CD8-positive, alpha-beta memory T cell (primary cell): ENCODE measurements at regions not wholly inside any gene's neighbourhood (a gene's known extent, or its start where the extent isn't known, plus 50 kb on each side); places are given as distances from the start of the nearest gene placed in this dataset.

Experiments
- CTCF ChIA-PET: fragments of 350-600 bp; sonication (Branson Sonifier 250); formaldehyde crosslinking; loops from one replicate; lab custom pipeline; 2021; ENCODE audit warnings: antibody characterized with exemption; lab: Charles Lee
- POLR2A ChIA-PET: fragments of 350-600 bp; sonication (Branson Sonifier 250); formaldehyde crosslinking; loops from one replicate; lab custom pipeline; 2021; ENCODE audit warnings: antibody characterized with exemption; lab: Charles Lee
- DNase-seq, 5 donors: peaks; one replicate each; pipeline versions ENCODE4 v3.0.0 to v3.0.0-alpha.2; 2020 to 2022; ENCODE audit warnings: mixed read lengths in 1 of 5
- H3K27ac ChIP-seq: one replicate; pipeline ENCODE4 v1.7.0; 2013; ENCODE audit warnings: low read depth, mild to moderate bottlenecking, low read length, moderate library complexity
- H3K27me3 ChIP-seq: 2 replicates; pipeline ENCODE4 v1.7.0; 2013; ENCODE audit warnings: low read length, mild to moderate bottlenecking; ENCODE audit not compliant: insufficient read depth, poor library complexity, severe bottlenecking
- H3K36me3 ChIP-seq: 2 replicates; pipeline ENCODE4 v1.7.0; 2013; ENCODE audit warnings: mild to moderate bottlenecking, low read length, moderate library complexity; ENCODE audit not compliant: insufficient read depth
- H3K4me1 ChIP-seq: 2 replicates; pipeline ENCODE4 v1.7.0; 2013; ENCODE audit warnings: mild to moderate bottlenecking, low read length, moderate library complexity; ENCODE audit not compliant: insufficient read depth
- H3K4me3 ChIP-seq: 2 replicates; pipeline ENCODE4 v1.7.0; 2013; ENCODE audit warnings: mild to moderate bottlenecking, low read length
- H3K9me3 ChIP-seq: 2 replicates; pipeline ENCODE4 v1.7.0; 2013; ENCODE audit warnings: mild to moderate bottlenecking, low read length
- H3K27ac Mint-ChIP-seq, 8 donors: one replicate each; pipeline ENCODE4 v1.8.0; 2020 to 2021; ENCODE audit warnings: mixed read lengths in 8 of 8, mild to moderate bottlenecking in 6 of 8, inconsistent platforms in 3 of 8, moderate library complexity in 3 of 8
- H3K27me3 Mint-ChIP-seq, 2 donors: one replicate each; pipeline ENCODE4 v1.8.0; 2020 to 2021; ENCODE audit warnings: mixed read lengths in 2 of 2, mild to moderate bottlenecking in 1 of 2, moderate library complexity in 1 of 2
- H3K36me3 Mint-ChIP-seq, 3 donors: one replicate each; pipeline ENCODE4 v1.8.0; 2020 to 2021; ENCODE audit warnings: mixed read lengths in 3 of 3, inconsistent platforms in 1 of 3, mild to moderate bottlenecking in 1 of 3
- H3K4me1 Mint-ChIP-seq, 3 donors: one replicate each; pipeline ENCODE4 v1.8.0; 2020 to 2021; ENCODE audit warnings: mixed read lengths in 3 of 3, inconsistent platforms in 1 of 3, mild to moderate bottlenecking in 1 of 3
- H3K4me3 Mint-ChIP-seq, 7 donors: one replicate each; pipeline ENCODE4 v1.8.0; 2020 to 2021; ENCODE audit warnings: mixed read lengths in 7 of 7, mild to moderate bottlenecking in 6 of 7, moderate library complexity in 4 of 7, inconsistent platforms in 2 of 7
- H3K9me3 Mint-ChIP-seq, 5 donors: one replicate each; pipeline ENCODE4 v1.8.0; 2020 to 2022; ENCODE audit warnings: mixed read lengths in 5 of 5, mild to moderate bottlenecking in 3 of 5, moderate library complexity in 2 of 5, inconsistent platforms in 1 of 5

- DNase-seq = no peak
- no peaks in the 10 kb centered on the region for H3K36me3 ChIP-seq
- Mint-ChIP-seq H3K27ac (no peak overlapping the region), H3K4me3 (no peak overlapping the region), H3K36me3 (no peaks in the 10 kb centered on the region), H3K9me3 (peaks cover 0 to 20% (median 6%) of the 10 kb centered on the region in 5 donors), H3K4me1 (no peaks in the 10 kb centered on the region), H3K27me3 (no peaks in the 10 kb centered on the region)
- H3K27ac ChIP-seq = no peak overlapping the region
- ChIA-PET CTCF (no interaction called here), POLR2A (no interaction called here)
- H3K4me3 ChIP-seq = no peak overlapping the region
- no peaks in the 10 kb centered on the region for H3K27me3 ChIP-seq
- no peaks in the 10 kb centered on the region for H3K4me1 ChIP-seq
- no peaks in the 10 kb centered on the region for H3K9me3 ChIP-seq
These were observed 857.2 kb upstream of the COX7C start for GRCh38 chr5:85760519-85760918.

- no peaks in the 10 kb centered on the region for H3K4me1 ChIP-seq
- Mint-ChIP-seq H3K9me3 (peaks cover 12 to 48% (median 14%) of the 10 kb centered on the region in 5 donors), H3K27ac (no peak overlapping the region), H3K27me3 (no peaks in the 10 kb centered on the region), H3K4me3 (no peak overlapping the region), H3K4me1 (no peaks in the 10 kb centered on the region), H3K36me3 (peaks cover 0 to 3% (median 0%) of the 10 kb centered on the region in 3 donors)
- CTCF ChIA-PET = no interaction called here
- no peaks in the 10 kb centered on the region for H3K9me3 ChIP-seq
- no peak overlapping the region for H3K4me3 ChIP-seq
- no peaks in the 10 kb centered on the region for H3K36me3 ChIP-seq
- no peaks in the 10 kb centered on the region for H3K27me3 ChIP-seq
- no peak for DNase-seq
- no peak overlapping the region for H3K27ac ChIP-seq
- POLR2A ChIA-PET = no interaction called here
These were observed 848.4 kb upstream of the COX7C start for GRCh38 chr5:85769347-85769746.

DNA sequence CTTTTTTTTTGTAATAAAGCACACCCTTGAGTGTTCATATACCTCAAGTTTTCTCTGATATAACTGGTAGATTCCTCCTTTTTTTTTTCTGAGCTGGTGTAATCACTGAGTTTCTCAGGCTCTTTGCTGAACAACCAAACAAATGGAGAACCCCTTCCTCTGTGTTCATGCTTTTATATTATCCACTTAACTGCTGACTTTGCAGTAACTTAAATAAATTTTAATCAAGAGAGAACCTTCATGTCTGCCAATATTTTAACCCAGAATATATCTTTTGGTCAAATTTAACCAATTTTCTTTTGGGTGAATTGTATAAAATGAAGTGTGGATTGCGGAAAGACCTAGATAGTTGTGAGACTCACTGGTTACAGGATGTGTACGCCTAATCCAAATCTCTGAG is 833.0 kb upstream of the COX7C start:
- H3K4me3 Mint-ChIP-seq = no peak overlapping the region
- H3K4me1 ChIP-seq = no peaks in the 10 kb centered on the region
- no peak overlapping the region for H3K27ac ChIP-seq
- no peaks in the 10 kb centered on the region for H3K36me3 ChIP-seq
- no peaks in the 10 kb centered on the region for H3K4me1 Mint-ChIP-seq
- CTCF ChIA-PET = no interaction called here
- H3K36me3 Mint-ChIP-seq = no peaks in the 10 kb centered on the region
- H3K27me3 Mint-ChIP-seq = peaks cover 0 to 2% of the 10 kb centered on the region in 2 donors
- H3K27ac Mint-ChIP-seq = no peak overlapping the region
- no peak for DNase-seq
- H3K27me3 ChIP-seq = no peaks in the 10 kb centered on the region
- peaks cover 0 to 12% (median 0%) of the 10 kb centered on the region in 5 donors for H3K9me3 Mint-ChIP-seq
- POLR2A ChIA-PET = no interaction called here
- no peaks in the 10 kb centered on the region for H3K9me3 ChIP-seq
- no peak overlapping the region for H3K4me3 ChIP-seq

DNA sequence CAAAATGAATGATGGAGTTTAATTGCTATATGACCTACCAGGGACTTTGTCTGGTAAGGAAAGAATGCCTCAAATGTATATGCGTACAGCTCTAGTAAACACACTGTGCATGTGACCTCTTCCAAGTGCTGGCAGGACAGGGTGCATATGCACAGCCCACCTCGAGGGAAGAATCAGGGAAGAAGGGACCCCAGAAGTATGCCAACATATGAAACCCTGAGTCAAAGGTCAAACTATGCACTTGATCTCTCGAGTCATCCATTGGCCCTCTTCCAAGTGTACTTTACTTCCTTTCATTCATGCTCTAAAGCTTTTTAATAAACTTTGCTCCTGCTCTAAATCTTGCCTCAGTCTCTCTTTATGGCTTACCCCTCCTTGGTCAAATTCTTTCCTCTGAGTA is 804.6 kb upstream of the COX7C start:
- no peaks in the 10 kb centered on the region for H3K27me3 ChIP-seq
- no peaks in the 10 kb centered on the region for H3K27me3 Mint-ChIP-seq
- H3K4me1 ChIP-seq = no peaks in the 10 kb centered on the region
- POLR2A ChIA-PET = no interaction called here
- H3K9me3 Mint-ChIP-seq = peaks cover 0 to 8% (median 3%) of the 10 kb centered on the region in 5 donors
- no peaks in the 10 kb centered on the region for H3K36me3 ChIP-seq
- H3K36me3 Mint-ChIP-seq = no peaks in the 10 kb centered on the region
- no peak overlapping the region for H3K27ac ChIP-seq
- no peak overlapping the region for H3K4me3 Mint-ChIP-seq
- CTCF ChIA-PET = no interaction called here
- no peaks in the 10 kb centered on the region for H3K9me3 ChIP-seq
- no peak overlapping the region for H3K27ac Mint-ChIP-seq
- H3K4me1 Mint-ChIP-seq = no peaks in the 10 kb centered on the region
- H3K4me3 ChIP-seq = no peak overlapping the region
- no peak for DNase-seq

DNA sequence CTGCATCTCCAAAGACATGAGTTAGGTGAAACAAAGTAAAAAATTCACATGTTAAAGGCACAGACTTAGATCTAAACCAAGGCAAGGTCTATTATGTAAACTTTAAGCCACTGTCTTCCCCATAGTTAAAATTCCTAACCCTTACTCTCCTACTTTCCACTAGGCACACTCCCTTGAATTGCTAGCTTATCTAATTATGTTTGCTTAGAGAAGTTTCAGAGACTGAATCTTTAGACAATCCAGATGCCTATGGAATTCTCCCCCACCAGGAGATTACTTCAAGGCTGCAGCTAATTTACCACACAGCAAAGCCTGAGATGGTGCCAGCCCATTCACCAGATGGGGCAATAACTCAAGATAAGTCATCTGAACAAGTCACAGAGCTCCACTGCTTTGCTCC is 803.1 kb upstream of the COX7C start:
- no peak overlapping the region for H3K4me3 Mint-ChIP-seq
- no peaks in the 10 kb centered on the region for H3K27me3 Mint-ChIP-seq
- no peak overlapping the region for H3K27ac ChIP-seq
- DNase-seq = no peak
- H3K4me1 ChIP-seq = no peaks in the 10 kb centered on the region
- no peak overlapping the region for H3K4me3 ChIP-seq
- ChIA-PET CTCF (no interaction called here), POLR2A (no interaction called here)
- H3K4me1 Mint-ChIP-seq = no peaks in the 10 kb centered on the region
- H3K27me3 ChIP-seq = no peaks in the 10 kb centered on the region
- H3K9me3 ChIP-seq = no peaks in the 10 kb centered on the region
- no peak overlapping the region for H3K27ac Mint-ChIP-seq
- no peaks in the 10 kb centered on the region for H3K36me3 ChIP-seq
- H3K9me3 Mint-ChIP-seq = peaks cover 3 to 8% (median 5%) of the 10 kb centered on the region in 5 donors
- H3K36me3 Mint-ChIP-seq = no peaks in the 10 kb centered on the region

DNA sequence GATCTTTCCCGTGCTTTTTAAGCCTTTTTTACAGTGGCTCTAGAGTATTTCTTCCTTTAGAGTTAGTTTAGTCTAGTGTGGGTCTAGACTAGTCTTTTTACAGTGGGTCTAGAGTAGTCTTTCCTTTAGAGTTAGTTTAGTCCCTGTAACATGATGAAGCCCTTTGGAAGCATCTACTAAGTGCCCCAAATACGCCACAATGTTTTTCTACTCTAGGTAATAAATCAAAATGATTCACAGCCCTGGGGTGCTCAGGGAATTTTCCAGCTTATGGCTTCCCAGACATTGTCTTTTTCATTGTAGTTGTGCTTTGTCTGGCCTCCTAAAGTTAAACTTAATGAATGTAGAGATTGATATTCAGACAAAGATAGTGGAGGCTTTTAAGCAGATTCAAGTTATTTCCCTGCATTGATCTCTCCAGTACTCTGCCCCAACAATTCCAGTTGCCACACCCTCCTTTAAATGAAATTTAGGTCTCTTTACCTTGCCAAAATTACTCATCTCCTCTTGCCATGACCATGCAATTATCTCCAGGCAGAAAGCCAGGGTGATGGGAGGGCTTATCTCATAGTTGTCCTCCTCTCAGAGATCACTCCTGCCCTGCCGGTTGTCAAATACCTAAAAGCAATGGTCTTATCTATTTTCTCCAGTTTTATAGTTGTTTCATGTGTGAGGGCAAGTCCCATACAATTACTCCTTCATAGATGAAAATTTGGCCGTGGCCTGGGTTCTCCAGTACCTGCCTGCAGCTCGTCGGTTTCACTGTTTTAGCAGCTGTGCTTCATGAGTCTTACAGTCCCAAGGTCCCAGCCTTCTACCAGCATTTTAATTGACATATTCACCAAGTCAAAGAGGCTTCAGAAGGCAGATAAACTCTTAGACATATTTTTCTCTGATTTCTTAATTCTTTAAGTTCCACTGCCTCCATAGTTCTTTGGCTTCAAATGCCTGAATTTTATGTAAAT is 794.0 kb upstream of the COX7C start:
- Mint-ChIP-seq H3K4me3 (no peak overlapping the region), H3K9me3 (peaks cover 2 to 6% (median 3%) of the 10 kb centered on the region in 5 donors), H3K27me3 (no peaks in the 10 kb centered on the region), H3K27ac (no peak overlapping the region), H3K36me3 (no peaks in the 10 kb centered on the region), H3K4me1 (no peaks in the 10 kb centered on the region)
- no peaks in the 10 kb centered on the region for H3K9me3 ChIP-seq
- no peaks in the 10 kb centered on the region for H3K36me3 ChIP-seq
- no peak overlapping the region for H3K27ac ChIP-seq
- no peaks in the 10 kb centered on the region for H3K27me3 ChIP-seq
- POLR2A ChIA-PET = no interaction called here
- no peak for DNase-seq
- CTCF ChIA-PET = no interaction called here
- no peak overlapping the region for H3K4me3 ChIP-seq
- H3K4me1 ChIP-seq = no peaks in the 10 kb centered on the region

DNA sequence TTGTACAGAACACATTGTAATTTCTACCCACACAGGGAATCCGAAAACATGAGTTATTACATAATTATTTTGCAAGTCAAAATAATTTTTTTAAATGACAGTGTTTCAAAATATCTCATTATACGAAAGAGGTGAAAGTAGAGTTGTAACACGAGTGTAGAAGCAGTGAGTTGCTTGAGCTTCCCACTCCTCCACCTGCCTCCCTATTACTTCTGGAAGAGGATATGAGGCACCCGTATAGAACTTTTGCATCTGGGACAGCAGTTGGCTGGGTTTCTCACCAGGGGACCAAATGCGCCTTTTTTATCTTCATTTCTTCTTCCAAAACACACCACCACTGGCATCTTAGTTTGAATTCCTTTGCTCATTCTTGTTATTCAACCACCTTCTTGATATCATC is 779.0 kb upstream of the COX7C start:
- H3K4me3 Mint-ChIP-seq = no peak overlapping the region
- H3K27ac Mint-ChIP-seq = no peak overlapping the region
- no peaks in the 10 kb centered on the region for H3K4me1 Mint-ChIP-seq
- no peak overlapping the region for H3K4me3 ChIP-seq
- H3K36me3 ChIP-seq = no peaks in the 10 kb centered on the region
- H3K36me3 Mint-ChIP-seq = no peaks in the 10 kb centered on the region
- H3K9me3 Mint-ChIP-seq = peaks cover 0 to 9% (median 3%) of the 10 kb centered on the region in 5 donors
- ChIA-PET POLR2A (no interaction called here), CTCF (no interaction called here)
- no peaks in the 10 kb centered on the region for H3K4me1 ChIP-seq
- no peaks in the 10 kb centered on the region for H3K27me3 Mint-ChIP-seq
- no peaks in the 10 kb centered on the region for H3K9me3 ChIP-seq
- DNase-seq = no peak
- no peaks in the 10 kb centered on the region for H3K27me3 ChIP-seq
- H3K27ac ChIP-seq = no peak overlapping the region

- Mint-ChIP-seq H3K9me3 (peaks cover 0 to 10% (median 5%) of the 10 kb centered on the region in 5 donors), H3K27me3 (no peaks in the 10 kb centered on the region), H3K4me1 (no peaks in the 10 kb centered on the region), H3K36me3 (no peaks in the 10 kb centered on the region), H3K27ac (no peak overlapping the region), H3K4me3 (no peak overlapping the region)
- DNase-seq = no peak
- Histone ChIP-seq H3K27me3 (no peaks in the 10 kb centered on the region), H3K27ac (no peak overlapping the region), H3K4me1 (no peaks in the 10 kb centered on the region), H3K9me3 (no peaks in the 10 kb centered on the region), H3K36me3 (no peaks in the 10 kb centered on the region), H3K4me3 (no peak overlapping the region)
- ChIA-PET POLR2A (no interaction called here), CTCF (no interaction called here)
These were observed 776.1 kb upstream of the COX7C start for GRCh38 chr5:85841653-85842052.
